ENCODE measurements at regions not wholly inside any gene's neighbourhood (a gene's known extent, or its start where the extent isn't known, plus 50 kb on each side); places are given as distances from the start of the nearest gene placed in this dataset.

DNA sequence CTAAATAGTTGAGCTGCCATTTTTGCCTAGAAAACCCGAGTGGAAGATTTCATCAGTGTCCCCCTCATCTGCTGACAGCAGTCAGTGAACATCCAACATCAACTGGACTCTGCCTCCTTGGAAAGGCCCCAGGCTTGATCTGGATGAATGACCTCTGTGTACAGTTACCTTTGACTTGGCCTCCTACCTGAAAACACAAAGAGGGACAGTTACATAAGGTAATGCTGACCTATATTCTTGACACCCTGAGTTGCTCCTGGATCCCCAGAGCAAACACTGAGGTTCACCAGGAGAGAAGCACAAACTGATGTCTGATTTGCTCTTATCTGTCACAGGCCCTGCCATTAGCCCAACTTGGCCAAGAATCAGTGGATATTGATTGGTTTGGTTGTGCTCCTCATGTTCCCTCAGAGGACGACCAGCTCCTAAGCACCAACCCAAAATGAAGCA lies 138.9 kb downstream of the PROX1 start:
- no peak for TF ChIP-seq POLR2A (IDR thresholded peaks at IDR 0.05; ENCODE audit: low read depth)
- TF ChIP-seq CTCF (IDR thresholded peaks at IDR 0.05): no peak
- TF ChIP-seq POLR2AphosphoS5 (IDR thresholded peaks at IDR 0.05): no peak

All from esophagus muscularis mucosa (tissue), 3 donors.